Keratinocyte (primary cell): ENCODE measurements at regions not wholly inside any gene's neighbourhood (a gene's known extent, or its start where the extent isn't known, plus 50 kb on each side); places are given as distances from the start of the nearest gene placed in this dataset.

Experiments
- DNase-seq: peaks from one replicate; pipeline ENCODE4 v3.0.0-alpha.2; 2011; ENCODE audit warnings: low read depth, missing footprints, low spot score
- FAIRE-seq: peaks from 2 replicates; lab custom pipeline; 2011; peaks lifted over from hg19 to GRCh38; lab: Jason Lieb, UNC
- H2AFZ ChIP-seq: 2 replicates; pipeline ENCODE4 v1.6.0; 2012; ENCODE audit warnings: low read length, control low read depth, inconsistent platforms; ENCODE audit not compliant: control insufficient read depth
- H3K27ac ChIP-seq: 2 replicates; pipeline ENCODE4 v1.5.1; 2011; ENCODE audit warnings: low read length; ENCODE audit not compliant: control insufficient read depth, insufficient read depth
- H3K27me3 ChIP-seq: 3 replicates; pipeline ENCODE4 v1.6.0; 2011; ENCODE audit warnings: low read length; ENCODE audit not compliant: control insufficient read depth, insufficient read depth; ENCODE audit errors: extremely low read depth
- H3K36me3 ChIP-seq, 2 experiments: 2 replicates in 1 of 2; 3 replicates in 1 of 2; pipeline ENCODE4 v1.5.1; 2011; ENCODE audit warnings: low read length in 2 of 2, mild to moderate bottlenecking in 1 of 2; ENCODE audit not compliant: control insufficient read depth in 2 of 2, insufficient read depth in 2 of 2; ENCODE audit errors: extremely low read depth in 1 of 2
- H3K4me1 ChIP-seq: 3 replicates; pipeline ENCODE4 v1.5.1; 2011; ENCODE audit warnings: low read length; ENCODE audit not compliant: control insufficient read depth, insufficient read depth; ENCODE audit errors: extremely low read depth
- H3K4me2 ChIP-seq: 3 replicates; pipeline ENCODE4 v1.6.0; 2011; ENCODE audit warnings: low read depth, low read length; ENCODE audit not compliant: control insufficient read depth, insufficient read depth; ENCODE audit errors: extremely low read depth
- H3K4me3 ChIP-seq, 3 experiments: fragments of 200-600 bp in 1 of 3; sonication (generic) in 1 of 3; 2 replicates in 2 of 3; 3 replicates in 1 of 3; pipeline ENCODE4 v1.5.1; 2011 to 2016; ENCODE audit warnings: low read length in 3 of 3, mild to moderate bottlenecking in 3 of 3, control low read depth in 2 of 3, inconsistent platforms in 1 of 3, low read depth in 1 of 3, mixed read lengths in 1 of 3, mixed run types in 1 of 3, moderate library complexity in 1 of 3; ENCODE audit not compliant: control insufficient read depth in 2 of 3, insufficient read depth in 2 of 3; ENCODE audit errors: extremely low read depth in 1 of 3
- H3K79me2 ChIP-seq: 2 replicates; pipeline ENCODE4 v1.6.0; 2012; ENCODE audit warnings: low read length; ENCODE audit not compliant: control insufficient read depth, insufficient read depth
- H3K9ac ChIP-seq: 3 replicates; pipeline ENCODE4 v1.6.0; 2011; ENCODE audit warnings: low read length; ENCODE audit not compliant: control insufficient read depth, insufficient read depth; ENCODE audit errors: extremely low read depth
- H3K9me1 ChIP-seq: 3 replicates; pipeline ENCODE4 v1.6.0; 2011; ENCODE audit warnings: low read length; ENCODE audit not compliant: control insufficient read depth, insufficient read depth; ENCODE audit errors: extremely low read depth
- H3K9me3 ChIP-seq: 2 replicates; pipeline ENCODE4 v1.5.1; 2012; ENCODE audit warnings: low read depth, low read length; ENCODE audit not compliant: control insufficient read depth
- H4K20me1 ChIP-seq: 3 replicates; pipeline ENCODE4 v1.6.0; 2011; ENCODE audit warnings: low read length; ENCODE audit not compliant: control insufficient read depth, insufficient read depth; ENCODE audit errors: extremely low read depth
- EZH2 ChIP-seq: IDR thresholded peaks from one replicate; pipeline ENCODE4 v1.6.1; 2012; ENCODE audit warnings: inconsistent platforms, mild to moderate bottlenecking, low read length, moderate library complexity
- dilution Hi-C: fragments of 300-500 bp; cut with MboI; formaldehyde crosslinking; loops from one replicate; pipeline ENCODE4 v1.7.0; 2020; ENCODE audit warnings: low sequenced_read_pairs; ENCODE audit not compliant: extremely low pct_ligation_motif_present
- TF ChIP-seq, protein P1 (sequence below), 3 experiments: IDR thresholded peaks in 1 of 3; conservative IDR thresholded peaks in 1 of 3; optimal IDR thresholded peaks in 1 of 3; 2 replicates in 2 of 3; 3 replicates in 1 of 3; pipeline versions ENCODE3 to v1.5.1; 2011; ENCODE audit warnings: low read length in 3 of 3, mild to moderate bottlenecking in 3 of 3, moderate library complexity in 2 of 3, control low read depth in 1 of 3, inconsistent platforms in 1 of 3; ENCODE audit not compliant: insufficient read depth in 2 of 3; ENCODE audit errors: extremely low read depth in 1 of 3

DNA sequence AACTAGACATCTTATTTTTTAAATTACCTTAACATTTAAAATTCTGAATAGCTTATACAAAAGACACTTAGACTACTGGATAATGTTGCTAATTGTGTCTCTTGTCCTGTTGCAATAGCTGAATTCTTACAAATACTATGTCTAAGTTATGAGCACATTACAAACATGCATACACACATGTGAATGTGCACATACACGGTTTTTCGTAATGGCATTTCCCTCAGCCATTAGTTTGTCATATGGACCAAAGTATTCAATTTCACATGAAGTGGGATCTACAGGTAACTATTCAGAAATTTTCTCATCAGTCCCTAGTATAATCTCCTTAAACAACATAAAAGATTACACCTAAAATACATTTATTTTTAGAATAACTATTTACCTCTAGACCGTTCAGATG, 178.6 kb upstream of the BET1 start:
- TF ChIP-seq, protein P1, sequence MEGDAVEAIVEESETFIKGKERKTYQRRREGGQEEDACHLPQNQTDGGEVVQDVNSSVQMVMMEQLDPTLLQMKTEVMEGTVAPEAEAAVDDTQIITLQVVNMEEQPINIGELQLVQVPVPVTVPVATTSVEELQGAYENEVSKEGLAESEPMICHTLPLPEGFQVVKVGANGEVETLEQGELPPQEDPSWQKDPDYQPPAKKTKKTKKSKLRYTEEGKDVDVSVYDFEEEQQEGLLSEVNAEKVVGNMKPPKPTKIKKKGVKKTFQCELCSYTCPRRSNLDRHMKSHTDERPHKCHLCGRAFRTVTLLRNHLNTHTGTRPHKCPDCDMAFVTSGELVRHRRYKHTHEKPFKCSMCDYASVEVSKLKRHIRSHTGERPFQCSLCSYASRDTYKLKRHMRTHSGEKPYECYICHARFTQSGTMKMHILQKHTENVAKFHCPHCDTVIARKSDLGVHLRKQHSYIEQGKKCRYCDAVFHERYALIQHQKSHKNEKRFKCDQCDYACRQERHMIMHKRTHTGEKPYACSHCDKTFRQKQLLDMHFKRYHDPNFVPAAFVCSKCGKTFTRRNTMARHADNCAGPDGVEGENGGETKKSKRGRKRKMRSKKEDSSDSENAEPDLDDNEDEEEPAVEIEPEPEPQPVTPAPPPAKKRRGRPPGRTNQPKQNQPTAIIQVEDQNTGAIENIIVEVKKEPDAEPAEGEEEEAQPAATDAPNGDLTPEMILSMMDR (optimal IDR thresholded peaks at IDR 0.05 in 1 of 3, IDR thresholded peaks at IDR 0.05 in 1 of 3, conservative IDR thresholded peaks at IDR 0.05 in 1 of 3; ENCODE audit: extremely low read depth in 1 of 3, insufficient read depth in 2 of 3, low read length in 3 of 3), result no peak
- no peak for TF ChIP-seq EZH2
- DNase-seq (no peak), FAIRE-seq (no peak)
- peak overlapping the region; percentile 88 for H3K27ac ChIP-seq
- no peaks in the 10 kb centered on the region for H4K20me1 ChIP-seq
- no peaks in the 10 kb centered on the region for H3K79me2 ChIP-seq
- no peak overlapping the region for H3K9ac ChIP-seq
- H2AFZ ChIP-seq, result no peak overlapping the region
- peak overlapping the region; percentile 76 for H3K4me2 ChIP-seq
- H3K9me3 ChIP-seq, result peaks cover 2% of the 10 kb centered on the region
- peaks cover 28% of the 10 kb centered on the region for H3K4me1 ChIP-seq
- H3K27me3 ChIP-seq, result no peaks in the 10 kb centered on the region
- peak overlapping the region in 1 of 3 experiments; percentile 14 for H3K4me3 ChIP-seq
- no peaks in the 10 kb centered on the region for H3K9me1 ChIP-seq
- peaks cover 0 to 4% of the 10 kb centered on the region in 2 experiments for H3K36me3 ChIP-seq
- dilution Hi-C loops, result no loop called here

DNA sequence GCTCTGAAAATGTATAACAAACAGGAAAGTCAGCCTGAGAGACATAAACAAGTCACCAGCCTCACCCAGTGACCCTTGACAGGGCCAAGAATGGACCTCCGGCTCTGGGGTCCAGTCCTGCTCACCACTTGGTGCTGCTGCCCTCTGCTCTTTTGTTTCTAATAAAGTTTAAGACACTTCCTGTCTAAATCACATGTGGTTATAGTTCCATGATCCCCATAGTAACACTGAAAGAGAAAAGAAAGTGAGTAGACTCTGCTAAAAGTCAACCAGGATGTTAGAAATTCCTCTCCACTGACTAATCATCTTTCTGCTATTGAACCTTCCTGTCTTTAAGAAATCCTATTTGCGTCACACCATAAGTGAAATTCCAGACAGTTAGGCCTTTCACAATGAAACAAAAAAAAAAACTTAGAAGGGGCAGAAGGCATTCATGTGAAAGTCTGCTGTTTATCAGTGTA, 179.2 kb upstream of the BET1 start:
- Histone ChIP-seq H3K4me3 (peak overlapping the region in 2 of 3 experiments; percentile 35 to 56), H3K9me3 (peaks cover 2% of the 10 kb centered on the region), H3K79me2 (no peaks in the 10 kb centered on the region), H3K27ac (peak overlapping the region; percentile 88), H3K27me3 (no peaks in the 10 kb centered on the region), H2AFZ (peak overlapping the region; percentile 80), H3K4me2 (peak overlapping the region; percentile 76), H3K4me1 (peaks cover 28% of the 10 kb centered on the region), H3K36me3 (peaks cover 0 to 4% of the 10 kb centered on the region in 2 experiments), H3K9ac (peak overlapping the region; percentile 50), H4K20me1 (no peaks in the 10 kb centered on the region), H3K9me1 (no peaks in the 10 kb centered on the region)
- DNase-seq (peak; percentile 73), FAIRE-seq (peak; percentile 65)
- dilution Hi-C loops, result no loop called here
- TF ChIP-seq, protein P1 (optimal IDR thresholded peaks at IDR 0.05 in 1 of 3, IDR thresholded peaks at IDR 0.05 in 1 of 3, conservative IDR thresholded peaks at IDR 0.05 in 1 of 3; ENCODE audit: extremely low read depth in 1 of 3, insufficient read depth in 2 of 3, low read length in 3 of 3), result peak in 1 of 3 experiments; percentile 9
- no peak for TF ChIP-seq EZH2
